HG02642 (cell line): ENCODE measurements at regions not wholly inside any gene's neighbourhood (a gene's known extent, or its start where the extent isn't known, plus 50 kb on each side); places are given as distances from the start of the nearest gene placed in this dataset.
"Not testable (repeated sequence)": the region's sequence is repeated elsewhere in the genome, so short reads cannot be mapped to it uniquely, and the experiment has no call there.

Source experiments
- ATAC-seq: cut with Tn5 transposase; IDR thresholded peaks from one replicate; pipeline ENCODE4 v1.9.1; 2021; ENCODE audit warnings: mild to moderate bottlenecking; ENCODE audit not compliant: unreplicated experiment, poor library complexity

GRCh38 chr1:198959032-198959431, 320.2 kb downstream of the PTPRC start:
- no peak for ATAC-seq

GRCh38 chr1:198959676-198960075, 320.8 kb downstream of the PTPRC start:
- ATAC-seq = no peak

- not testable (repeated sequence) for ATAC-seq
Observed at GRCh38 chr1:198963796-198964195, 325.0 kb downstream of the PTPRC start.

GRCh38 chr1:198966519-198966918, 327.7 kb downstream of the PTPRC start:
- no peak for ATAC-seq

- ATAC-seq = no peak
Observed at GRCh38 chr1:198967566-198967965, 328.7 kb downstream of the PTPRC start.

DNA sequence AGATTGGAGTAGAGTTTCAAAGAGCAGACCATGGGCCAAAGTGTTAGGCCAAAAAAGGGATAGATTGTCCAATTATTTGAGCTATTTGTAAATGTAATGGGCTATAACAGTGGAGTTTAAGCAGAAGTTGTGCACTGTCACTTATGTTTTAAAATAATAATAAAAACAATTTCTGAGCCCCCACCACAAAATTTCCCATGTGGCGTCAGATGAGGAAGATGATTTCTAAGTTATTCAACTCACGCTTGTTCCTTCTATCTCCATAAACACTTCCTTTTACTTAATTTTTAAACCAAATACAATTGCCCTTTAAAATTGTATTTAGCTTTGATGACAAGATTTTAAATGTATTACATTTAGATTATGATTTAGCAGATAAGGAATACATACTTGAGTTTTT, 330.0 kb downstream of the PTPRC start:
- ATAC-seq = no peak

DNA sequence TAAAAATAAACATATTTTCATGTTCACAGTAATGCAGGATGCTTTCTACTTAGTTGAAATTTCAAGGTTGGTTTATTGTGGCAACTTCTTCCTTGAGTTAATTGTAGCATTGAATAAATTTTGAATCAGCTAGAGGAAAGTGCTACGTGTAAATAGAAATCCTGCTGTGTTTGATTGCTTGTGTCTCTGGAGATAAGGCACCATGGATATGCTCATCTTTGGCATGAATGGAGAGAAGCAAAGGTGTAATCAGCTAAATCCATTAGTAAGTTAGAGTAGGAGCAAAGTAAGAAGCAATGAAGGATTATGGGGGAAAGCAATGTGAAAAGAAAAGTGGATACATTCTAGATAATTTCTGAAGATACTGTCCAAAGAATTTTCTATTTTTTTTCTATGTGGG, 331.1 kb downstream of the PTPRC start:
- ATAC-seq = no peak

DNA sequence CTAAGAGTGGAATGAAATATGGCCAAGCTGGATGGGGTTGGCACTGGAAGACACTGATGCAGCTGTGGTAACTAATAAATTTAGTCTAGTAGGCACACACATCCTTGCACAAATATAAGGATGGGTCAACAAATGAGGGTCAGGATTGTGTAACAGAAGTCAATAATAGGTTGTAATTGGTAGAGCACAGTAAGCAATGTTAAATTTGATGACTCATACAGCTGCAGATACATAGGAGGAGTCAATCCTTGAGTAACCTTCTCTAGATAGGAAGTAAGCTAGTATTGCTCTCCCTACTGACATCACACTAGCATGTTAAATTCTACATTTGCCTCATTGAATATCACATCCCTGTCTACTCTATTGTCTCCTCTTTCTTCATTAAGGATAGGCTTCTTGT, 332.1 kb downstream of the PTPRC start:
- no peak for ATAC-seq

- ATAC-seq = no peak
Observed at GRCh38 chr1:198977909-198978308, 339.1 kb downstream of the PTPRC start.

DNA sequence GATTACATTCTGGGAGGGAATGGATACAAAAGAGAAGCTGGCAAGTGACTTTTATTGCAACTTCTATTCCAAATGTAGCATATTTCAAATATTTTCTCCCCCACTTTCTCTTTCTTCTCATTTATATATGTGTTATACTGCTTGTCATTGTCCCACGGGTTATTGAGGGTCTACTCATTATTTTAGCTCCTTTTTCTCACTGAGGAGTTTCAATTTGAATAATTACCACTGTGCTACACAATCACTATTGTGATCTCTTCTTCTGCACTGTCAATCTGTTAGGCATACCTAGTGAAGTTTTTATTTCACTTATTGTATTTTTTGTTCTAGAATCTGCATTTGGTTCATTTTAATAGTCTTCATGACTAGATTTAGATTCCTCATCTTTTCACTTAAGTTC, 339.7 kb downstream of the PTPRC start:
- no peak for ATAC-seq

GRCh38 chr1:198986036-198986435, 347.2 kb downstream of the PTPRC start:
- no peak for ATAC-seq

GRCh38 chr1:198986442-198986841, 347.6 kb downstream of the PTPRC start:
- no peak for ATAC-seq

- ATAC-seq = no peak
Observed at GRCh38 chr1:199002661-199003060, 363.8 kb downstream of the PTPRC start.

- no peak for ATAC-seq
Observed at GRCh38 chr1:199007423-199007822, 368.6 kb downstream of the PTPRC start.

DNA sequence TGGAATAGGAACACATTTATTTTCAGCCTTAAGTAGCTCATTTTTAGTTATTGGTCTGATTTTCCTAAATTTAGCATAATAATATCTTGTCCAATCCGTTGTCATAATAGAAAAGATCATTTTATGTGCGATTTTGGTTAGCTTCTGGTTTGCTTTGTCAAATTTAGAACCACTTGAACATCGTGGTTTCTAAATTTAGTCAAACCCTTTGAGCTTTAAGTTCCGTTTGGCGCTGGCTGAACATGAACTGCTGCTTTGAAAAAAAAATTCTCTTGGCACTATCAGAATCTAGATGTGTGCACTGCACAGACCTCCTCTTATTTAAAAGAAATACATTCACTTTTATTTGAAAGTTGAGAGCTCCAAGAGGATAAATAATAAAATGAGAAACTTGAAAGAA, 370.6 kb downstream of the PTPRC start:
- no peak for ATAC-seq

GRCh38 chr1:199010492-199010891, 371.7 kb downstream of the PTPRC start:
- ATAC-seq = no peak

- ATAC-seq = no peak
Observed at GRCh38 chr1:199010933-199011332, 372.1 kb downstream of the PTPRC start.

DNA sequence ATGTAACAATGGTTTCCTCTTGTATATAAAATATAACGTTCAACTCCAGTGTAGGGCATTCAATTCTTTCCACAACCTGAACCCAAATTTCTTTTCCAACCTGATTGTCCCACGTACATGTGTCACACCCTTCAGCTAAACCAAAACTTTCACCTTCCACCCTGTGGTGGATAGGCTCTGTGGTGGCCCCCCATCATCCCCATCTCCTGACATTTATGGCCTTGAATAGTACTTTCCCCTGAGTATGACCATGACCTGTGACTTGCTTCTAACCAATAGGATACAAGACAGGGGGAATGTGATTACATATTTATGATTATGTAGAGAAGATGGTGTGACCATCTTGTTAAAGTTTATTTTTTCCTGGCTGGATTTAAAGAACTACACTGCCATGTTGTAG, 377.0 kb downstream of the PTPRC start:
- ATAC-seq = no peak

- no peak for ATAC-seq
Observed at GRCh38 chr1:199018471-199019135, 379.8 kb downstream of the PTPRC start.

- no peak for ATAC-seq
Observed at GRCh38 chr1:199020051-199020450, 381.2 kb downstream of the PTPRC start.

GRCh38 chr1:199020904-199021303, 382.1 kb downstream of the PTPRC start:
- no peak for ATAC-seq

- no peak for ATAC-seq
Observed at GRCh38 chr1:199029401-199029800, 390.6 kb downstream of the PTPRC start.

DNA sequence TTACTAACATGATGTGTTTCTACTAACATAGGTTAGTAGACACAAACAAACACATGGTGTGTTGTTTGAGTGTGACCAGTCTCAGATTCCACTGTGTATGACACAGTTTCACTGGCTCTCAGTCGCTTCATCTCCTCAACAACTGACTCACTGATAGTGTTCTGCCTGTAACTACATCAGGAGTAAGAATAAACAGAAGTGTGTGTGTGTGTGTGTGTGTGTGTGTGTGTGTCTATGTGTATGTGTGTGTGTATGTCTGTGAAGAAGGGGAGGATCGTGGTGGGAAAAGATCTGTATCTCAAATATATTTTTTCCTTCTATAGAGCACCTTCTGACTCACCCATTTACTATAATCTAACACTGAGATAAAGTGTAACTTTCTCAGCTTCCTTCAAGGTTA, 391.0 kb downstream of the PTPRC start:
- no peak for ATAC-seq
